Type B pancreatic cell (in vitro differentiated cells): ENCODE measurements at regions not wholly inside any gene's neighbourhood (a gene's known extent, or its start where the extent isn't known, plus 50 kb on each side); places are given as distances from the start of the nearest gene placed in this dataset.
"Not testable (repeated sequence)": the region's sequence is repeated elsewhere in the genome, so short reads cannot be mapped to it uniquely, and the experiment has no call there.

Experiments
- DNase-seq: peaks from one replicate; pipeline ENCODE4 v3.0.0; 2021; ENCODE audit warnings: mixed read lengths; ENCODE audit not compliant: unreplicated experiment; ENCODE audit errors: extremely low spot score
- H3K27ac Mint-ChIP-seq: 2 replicates; pipeline ENCODE4 v1.8.0; 2021; ENCODE audit warnings: mild to moderate bottlenecking, mixed read lengths
- H3K27me3 Mint-ChIP-seq: 2 replicates; pipeline ENCODE4 v1.8.0; 2021; ENCODE audit warnings: mixed read lengths
- H3K36me3 Mint-ChIP-seq: 2 replicates; pipeline ENCODE4 v1.8.0; 2021; ENCODE audit warnings: mixed read lengths
- H3K4me1 Mint-ChIP-seq: one replicate; pipeline ENCODE4 v1.8.0; 2021; ENCODE audit warnings: mixed read lengths; ENCODE audit not compliant: unreplicated experiment
- H3K4me3 Mint-ChIP-seq: 2 replicates; pipeline ENCODE4 v1.8.0; 2021; ENCODE audit warnings: mild to moderate bottlenecking, mixed read lengths
- H3K9me3 Mint-ChIP-seq: 2 replicates; pipeline ENCODE4 v1.8.0; 2021; ENCODE audit warnings: mixed read lengths
- CTCF ChIP-seq: fragments of 200-600 bp; sonication (generic); conservative IDR thresholded peaks from 2 replicates; pipeline ENCODE4 v1.5.0; 2021; ENCODE audit warnings: antibody characterized with exemption, mild to moderate bottlenecking

GRCh38 chr4:110412354-110413065, 63.4 kb upstream of the ENPEP start:
- DNase-seq = no peak
- no peaks in the 10 kb centered on the region for H3K36me3 Mint-ChIP-seq
- H3K9me3 Mint-ChIP-seq = no peaks in the 10 kb centered on the region
- peaks cover 23% of the 10 kb centered on the region for H3K4me1 Mint-ChIP-seq
- peak overlapping the region; percentile 78 for H3K4me3 Mint-ChIP-seq
- H3K27ac Mint-ChIP-seq = peak overlapping the region; percentile 33
- TF ChIP-seq CTCF = no peak
- no peaks in the 10 kb centered on the region for H3K27me3 Mint-ChIP-seq

GRCh38 chr4:110411574-110412011, 64.4 kb upstream of the ENPEP start:
- peak overlapping the region; percentile 91 for H3K4me3 Mint-ChIP-seq
- no peaks in the 10 kb centered on the region for H3K9me3 Mint-ChIP-seq
- H3K27ac Mint-ChIP-seq = peak overlapping the region; percentile 92
- no peak for TF ChIP-seq CTCF
- no peaks in the 10 kb centered on the region for H3K36me3 Mint-ChIP-seq
- H3K4me1 Mint-ChIP-seq = peaks cover 23% of the 10 kb centered on the region
- H3K27me3 Mint-ChIP-seq = no peaks in the 10 kb centered on the region
- no peak for DNase-seq

- H3K27ac Mint-ChIP-seq = peak overlapping the region; percentile 92
- H3K36me3 Mint-ChIP-seq, H3K9me3 Mint-ChIP-seq, DNase-seq, H3K27me3 Mint-ChIP-seq: not testable (repeated sequence)
- peak overlapping the region; percentile 91 for H3K4me3 Mint-ChIP-seq
- peaks cover 23% of the 10 kb centered on the region for H3K4me1 Mint-ChIP-seq
Observed at GRCh38 chr4:110410853-110411573, 64.9 kb upstream of the ENPEP start.

GRCh38 chr4:110400086-110400485, 75.9 kb upstream of the ENPEP start:
- H3K27me3 Mint-ChIP-seq = peaks cover 15% of the 10 kb centered on the region
- H3K27ac Mint-ChIP-seq = no peak overlapping the region
- no peak overlapping the region for H3K4me3 Mint-ChIP-seq
- no peak for DNase-seq
- no peaks in the 10 kb centered on the region for H3K4me1 Mint-ChIP-seq
- no peaks in the 10 kb centered on the region for H3K9me3 Mint-ChIP-seq
- no peaks in the 10 kb centered on the region for H3K36me3 Mint-ChIP-seq
- no peak for TF ChIP-seq CTCF

GRCh38 chr4:110399046-110399445, 76.9 kb upstream of the ENPEP start:
- not testable (repeated sequence) for H3K4me1 Mint-ChIP-seq, H3K4me3 Mint-ChIP-seq, DNase-seq, H3K27ac Mint-ChIP-seq, H3K9me3 Mint-ChIP-seq, H3K36me3 Mint-ChIP-seq, H3K27me3 Mint-ChIP-seq

- no peak for TF ChIP-seq CTCF
- H3K27me3 Mint-ChIP-seq = no peaks in the 10 kb centered on the region
- no peak overlapping the region for H3K4me3 Mint-ChIP-seq
- DNase-seq = no peak
- H3K9me3 Mint-ChIP-seq = no peaks in the 10 kb centered on the region
- no peak overlapping the region for H3K27ac Mint-ChIP-seq
- no peaks in the 10 kb centered on the region for H3K4me1 Mint-ChIP-seq
- no peaks in the 10 kb centered on the region for H3K36me3 Mint-ChIP-seq
Observed at GRCh38 chr4:110396963-110397362, 79.0 kb upstream of the ENPEP start.
